Thyroid gland (tissue), 4 donors: ENCODE measurements at regions not wholly inside any gene's neighbourhood (a gene's known extent, or its start where the extent isn't known, plus 50 kb on each side); places are given as distances from the start of the nearest gene placed in this dataset.
A peak's percentile ranks its signal among the peaks of the same experiment; 100 is the strongest.

Experiments used
- DNase-seq, 2 donors: peaks; one replicate each; pipeline ENCODE4 v3.0.0-alpha.2; 2019
- H3K27ac ChIP-seq, 3 donors: fragments of 200-600 bp; sonication (generic); 1 replicate in 2 of 3; 2 replicates in 1 of 3; pipeline ENCODE4 v1.5.1; 2016 to 2019; ENCODE audit warnings: mild to moderate bottlenecking in 1 of 3, moderate library complexity in 1 of 3
- H3K27me3 ChIP-seq: fragments of 200-600 bp; sonication (generic); one replicate; pipeline ENCODE4 v1.5.1; 2019
- H3K36me3 ChIP-seq, 2 donors: fragments of 200-600 bp; sonication (generic); one replicate each; pipeline ENCODE4 v1.5.1; 2016 to 2019
- H3K4me1 ChIP-seq, 2 donors: fragments of 200-600 bp; sonication (generic); one replicate each; pipeline ENCODE4 v1.5.1; 2017 to 2019
- H3K4me3 ChIP-seq, 3 donors: fragments of 200-600 bp; sonication (generic); replicated peaks in 1 of 3; 1 replicate in 2 of 3; 2 replicates in 1 of 3; pipeline ENCODE4 v1.5.1; 2016; ENCODE audit warnings: mild to moderate bottlenecking in 1 of 3
- H3K9me3 ChIP-seq: fragments of 200-600 bp; sonication (generic); one replicate; pipeline ENCODE4 v1.5.1; 2017
- CTCF ChIP-seq, 6 experiments: fragments of 200-600 bp in 3 of 6; fragments of 450-650 bp in 3 of 6; sonication (generic) in 3 of 6; IDR thresholded peaks; one replicate each; pipeline ENCODE4 v1.5.1; 2016 to 2019; ENCODE audit warnings: antibody characterized with exemption in 6 of 6, mild to moderate bottlenecking in 2 of 6, inconsistent platforms in 1 of 6, moderate library complexity in 1 of 6
- POLR2A ChIP-seq, 2 donors: fragments of 450-650 bp; IDR thresholded peaks; one replicate each; pipeline ENCODE4 v1.6.1; 2017; ENCODE audit warnings: antibody characterized with exemption in 2 of 2, mild to moderate bottlenecking in 2 of 2, moderate library complexity in 1 of 2
- WGBS, 2 donors: methylation state at CpG; one replicate each; pipeline ENCODE4 v1.1.5; 2017; 5-methylcytosine and 5-hydroxymethylcytosine counted together
- intact Hi-C: fragments of 100-400 bp; cut with DNase I; formaldehyde crosslinking; loops from one replicate; pipeline ENCODE4 v1.15.1; 2023

GRCh38 chr6:44052419-44053023 is 74.7 kb downstream of the MRPL14 start:
- H3K27ac ChIP-seq: no peak overlapping the region
- intact Hi-C loops: loop anchor here (5.0 kb wide), 1 partner anchor 45 kb away; no protein-coding TSS in a partner anchor
- no peaks in the 10 kb centered on the region for H3K27me3 ChIP-seq
- peak; percentile 46 to 48 for DNase-seq
- H3K36me3 ChIP-seq: no peaks in the 10 kb centered on the region
- no peak overlapping the region for H3K4me3 ChIP-seq
- no peaks in the 10 kb centered on the region for H3K9me3 ChIP-seq
- peaks cover 0 to 31% of the 10 kb centered on the region in 2 donors for H3K4me1 ChIP-seq
- 44 to 66% methylated on average over 2 to 4 of the region's 4 CpGs for WGBS, 2 donors
- TF ChIP-seq CTCF (IDR thresholded peaks at IDR 0.05): no peak
- TF ChIP-seq POLR2A (IDR thresholded peaks at IDR 0.05): no peak

- intact Hi-C loops: loop anchor here (5.0 kb wide), 1 partner anchor 44 kb away; no protein-coding TSS in a partner anchor
- H3K4me1 ChIP-seq: peaks cover 7 to 33% of the 10 kb centered on the region in 2 donors
- H3K4me3 ChIP-seq: no peak overlapping the region
- peak overlapping the region in 1 of 3 donors; percentile 29 for H3K27ac ChIP-seq
- TF ChIP-seq CTCF (IDR thresholded peaks at IDR 0.05): no peak
- TF ChIP-seq POLR2A (IDR thresholded peaks at IDR 0.05): no peak
- no peaks in the 10 kb centered on the region for H3K27me3 ChIP-seq
- DNase-seq: peak in 1 of 2 donors; percentile 44
- H3K9me3 ChIP-seq: no peaks in the 10 kb centered on the region
- H3K36me3 ChIP-seq: no peaks in the 10 kb centered on the region
- 41 to 75% methylated on average over 3 of the region's 3 CpGs for WGBS, 2 donors
Measured at GRCh38 chr6:44051515-44051914, 75.7 kb downstream of the MRPL14 start.

GRCh38 chr6:44050872-44051505 is 76.3 kb downstream of the MRPL14 start:
- Histone ChIP-seq H3K9me3 (no peaks in the 10 kb centered on the region), H3K27ac (peak overlapping the region in 1 of 3 donors; percentile 29), H3K4me1 (peaks cover 11 to 38% of the 10 kb centered on the region in 2 donors), H3K4me3 (no peak overlapping the region), H3K36me3 (no peaks in the 10 kb centered on the region), H3K27me3 (no peaks in the 10 kb centered on the region)
- 76 to 85% methylated on average over 6 of the region's 7 CpGs for WGBS, 2 donors
- TF ChIP-seq POLR2A (IDR thresholded peaks at IDR 0.05) (no peak), CTCF (IDR thresholded peaks at IDR 0.05) (no peak)
- DNase-seq: no peak
- intact Hi-C loops: loop anchor here (5.0 kb wide), 1 partner anchor 44 kb away; no protein-coding TSS in a partner anchor

- no peaks in the 10 kb centered on the region for H3K9me3 ChIP-seq
- no peaks in the 10 kb centered on the region for H3K36me3 ChIP-seq
- no peak for DNase-seq
- TF ChIP-seq POLR2A (IDR thresholded peaks at IDR 0.05) (no peak), CTCF (IDR thresholded peaks at IDR 0.05) (no peak)
- 72 to 75% methylated on average over 6 of the region's 6 CpGs for WGBS, 2 donors
- H3K27ac ChIP-seq: peak overlapping the region in 1 of 3 donors; percentile 13
- H3K27me3 ChIP-seq: no peaks in the 10 kb centered on the region
- intact Hi-C loops: loop anchor here (5.0 kb wide), 1 partner anchor 43 kb away; no protein-coding TSS in a partner anchor
- H3K4me3 ChIP-seq: no peak overlapping the region
- H3K4me1 ChIP-seq: peaks cover 11 to 46% of the 10 kb centered on the region in 2 donors
Measured at GRCh38 chr6:44049989-44050871, 77.0 kb downstream of the MRPL14 start.
